Small intestine (tissue), 7 donors: ENCODE measurements at regions not wholly inside any gene's neighbourhood (a gene's known extent, or its start where the extent isn't known, plus 50 kb on each side); places are given as distances from the start of the nearest gene placed in this dataset.
"Not testable (repeated sequence)": the region's sequence is repeated elsewhere in the genome, so short reads cannot be mapped to it uniquely, and the experiment has no call there.

Source experiments
- DNase-seq, 2 donors: peaks; one replicate each; pipeline versions ENCODE4 v3.0.0 to v3.0.0-alpha.2; 2013
- FAIRE-seq: peaks from 2 replicates; lab custom pipeline; 2012; peaks lifted over from hg19 to GRCh38; lab: Jason Lieb, UNC
- H3K27ac ChIP-seq, 3 donors: one replicate each; pipeline ENCODE4 v1.5.1; 2013; ENCODE audit warnings: low read length in 2 of 3, mild to moderate bottlenecking in 2 of 3, control low read depth in 1 of 3, inconsistent platforms in 1 of 3, low read depth in 1 of 3, moderate library complexity in 1 of 3
- H3K27me3 ChIP-seq, 3 donors: one replicate each; pipeline ENCODE4 v1.6.1; 2013; ENCODE audit warnings: low read length in 3 of 3, inconsistent platforms in 1 of 3; ENCODE audit not compliant: control insufficient read depth in 3 of 3, insufficient read depth in 3 of 3
- H3K36me3 ChIP-seq, 3 donors: one replicate each; pipeline ENCODE4 v1.6.1; 2013; ENCODE audit warnings: low read length in 3 of 3, inconsistent platforms in 1 of 3, low read depth in 1 of 3, mild to moderate bottlenecking in 1 of 3, moderate library complexity in 1 of 3; ENCODE audit not compliant: control insufficient read depth in 3 of 3, insufficient read depth in 2 of 3
- H3K4me1 ChIP-seq, 3 donors: one replicate each; pipeline ENCODE4 v1.6.1; 2013; ENCODE audit warnings: low read length in 2 of 3, inconsistent platforms in 1 of 3, low read depth in 1 of 3, mild to moderate bottlenecking in 1 of 3, moderate library complexity in 1 of 3; ENCODE audit not compliant: control insufficient read depth in 3 of 3, insufficient read depth in 2 of 3
- H3K4me3 ChIP-seq, 3 donors: one replicate each; pipeline ENCODE4 v1.5.1; 2013; ENCODE audit warnings: low read length in 3 of 3, control low read depth in 1 of 3, inconsistent platforms in 1 of 3, low read depth in 1 of 3, mild to moderate bottlenecking in 1 of 3, moderate library complexity in 1 of 3
- H3K9me3 ChIP-seq, 2 donors: one replicate each; pipeline ENCODE4 v1.6.1; 2013; ENCODE audit warnings: low read depth in 1 of 2, low read length in 1 of 2; ENCODE audit not compliant: control insufficient read depth in 2 of 2, insufficient read depth in 1 of 2
- WGBS, 3 donors: extraction: QIAGEN DNeasy Blood & Tissue Kit; methylation state at CpG; one replicate each; pipeline ENCODE4 v1.1.7; 2013; 5-methylcytosine and 5-hydroxymethylcytosine counted together
- donor health status: healthy with polysubstance abuse.
- donor health status: control.
- donor health status: control.
- donor health status: Bipolar disorder and iron deficiency.
- donor health status: healthy.

- H3K36me3 ChIP-seq: no peaks in the 10 kb centered on the region
- no peak for FAIRE-seq
- 53 to 82% (median 78%) methylated on average over 5 of the region's 5 CpGs for WGBS, 3 donors
Observed at GRCh38 chr17:20924306-20924705, 118.5 kb downstream of the USP22 start.

DNA sequence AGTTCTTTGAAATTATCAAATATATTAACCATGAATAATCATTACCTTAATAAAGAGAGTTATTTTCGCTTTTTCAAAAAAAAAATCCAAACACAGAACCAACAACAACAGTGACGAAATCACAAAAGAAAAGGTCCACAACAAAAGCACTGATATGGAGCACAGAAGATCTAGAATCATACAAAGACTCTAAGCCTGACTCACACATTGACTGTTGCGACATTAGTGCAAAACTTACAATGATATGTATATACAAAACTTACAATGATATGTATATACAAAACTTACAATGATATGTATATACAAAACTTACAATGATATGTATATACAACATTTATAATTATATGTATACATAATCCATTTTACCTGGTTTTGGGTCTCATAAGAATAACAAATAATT, 117.7 kb downstream of the USP22 start:
- H3K27me3 ChIP-seq: no peaks in the 10 kb centered on the region
- peak; percentile 80 for FAIRE-seq
- H3K9me3 ChIP-seq: no peaks in the 10 kb centered on the region
- H3K4me1 ChIP-seq: no peaks in the 10 kb centered on the region
- H3K4me3 ChIP-seq: no peak overlapping the region
- DNase-seq: no peak
- H3K27ac ChIP-seq: no peak overlapping the region
- 83 to 86% (median 85%) methylated on average over 3 of the region's 3 CpGs for WGBS, 3 donors
- no peaks in the 10 kb centered on the region for H3K36me3 ChIP-seq

More at GRCh38 chr17:20924306-20924705, 118.5 kb downstream of the USP22 start:
- no peak for DNase-seq
- peaks cover 0 to 2% (median 0%) of the 10 kb centered on the region in 3 donors for H3K27me3 ChIP-seq
- H3K9me3 ChIP-seq: no peaks in the 10 kb centered on the region
- H3K4me1 ChIP-seq: no peaks in the 10 kb centered on the region
- no peak overlapping the region for H3K27ac ChIP-seq
- H3K4me3 ChIP-seq: no peak overlapping the region

- H3K9me3 ChIP-seq: no peaks in the 10 kb centered on the region
- H3K4me3 ChIP-seq: no peak overlapping the region
- DNase-seq (no peak), FAIRE-seq (no peak)
- H3K36me3 ChIP-seq: no peaks in the 10 kb centered on the region
- 59 to 72% (median 59%) methylated on average over 2 of the region's 2 CpGs for WGBS, 3 donors
- no peaks in the 10 kb centered on the region for H3K27me3 ChIP-seq
- H3K4me1 ChIP-seq: no peaks in the 10 kb centered on the region
- H3K27ac ChIP-seq: no peak overlapping the region
Observed at GRCh38 chr17:20925954-20926353, 116.9 kb downstream of the USP22 start.

DNA sequence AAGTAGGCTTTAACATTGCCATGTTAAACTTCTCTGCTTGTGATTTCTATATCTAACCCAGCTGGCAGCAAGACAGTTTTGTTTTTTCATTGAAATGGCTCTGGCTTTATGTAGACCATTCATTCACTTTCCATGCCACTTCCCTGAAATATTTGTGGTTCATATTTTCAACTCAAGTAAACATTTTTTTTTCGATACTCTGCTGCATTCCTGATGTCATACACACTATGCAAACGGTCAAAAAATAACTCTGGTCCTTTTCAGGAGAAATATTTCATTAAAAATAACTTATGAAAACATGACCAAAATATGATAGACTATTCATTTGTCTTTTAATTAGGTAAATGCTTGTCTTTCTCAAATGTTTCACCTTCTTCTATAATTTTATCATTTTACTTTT, 116.3 kb downstream of the USP22 start:
- FAIRE-seq (peak; percentile 57), DNase-seq (no peak)
- H3K27me3 ChIP-seq: no peaks in the 10 kb centered on the region
- no peaks in the 10 kb centered on the region for H3K9me3 ChIP-seq
- 47 to 72% (median 64%) methylated on average over 2 of the region's 2 CpGs for WGBS, 3 donors
- H3K4me1 ChIP-seq: no peaks in the 10 kb centered on the region
- no peak overlapping the region for H3K4me3 ChIP-seq
- H3K27ac ChIP-seq: no peak overlapping the region
- H3K36me3 ChIP-seq: no peaks in the 10 kb centered on the region

DNA sequence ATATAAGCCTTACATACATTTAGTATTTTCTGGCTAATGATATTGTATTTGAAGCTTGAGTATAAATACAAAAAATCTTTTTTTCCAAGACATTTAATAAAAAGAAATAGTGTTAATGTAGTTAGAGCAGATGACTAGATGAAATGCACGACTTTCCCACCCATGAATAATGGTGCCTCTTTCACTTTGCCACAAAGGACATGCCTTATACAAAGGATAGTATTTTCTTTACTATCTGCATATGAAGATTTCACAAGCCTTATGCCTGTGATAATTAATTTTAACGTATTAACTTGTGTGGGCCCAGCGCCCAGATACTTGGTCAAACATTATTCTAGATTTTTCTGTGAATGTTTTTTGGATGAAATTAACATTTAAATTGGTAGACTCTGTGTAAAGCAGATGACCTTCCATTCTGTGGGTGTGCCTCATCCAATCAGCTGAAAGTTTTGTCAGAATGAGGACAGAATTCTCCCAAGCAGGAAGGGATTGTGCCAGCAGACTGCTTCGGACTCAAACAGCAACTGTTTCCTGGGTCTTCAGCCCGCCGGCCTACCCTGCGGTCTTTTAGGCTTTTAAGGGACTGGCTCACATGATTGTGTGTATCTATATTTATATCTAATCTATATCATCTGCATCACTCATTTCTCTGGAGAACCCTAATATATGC, 115.4 kb downstream of the USP22 start:
- no peaks in the 10 kb centered on the region for H3K36me3 ChIP-seq
- 78 to 88% (median 87%) methylated on average over 7 of the region's 7 CpGs for WGBS, 3 donors
- no peaks in the 10 kb centered on the region for H3K4me1 ChIP-seq
- no peak for DNase-seq
- no peak overlapping the region for H3K27ac ChIP-seq
- H3K4me3 ChIP-seq: no peak overlapping the region
- FAIRE-seq: no peak
- no peaks in the 10 kb centered on the region for H3K27me3 ChIP-seq
- no peaks in the 10 kb centered on the region for H3K9me3 ChIP-seq

DNA sequence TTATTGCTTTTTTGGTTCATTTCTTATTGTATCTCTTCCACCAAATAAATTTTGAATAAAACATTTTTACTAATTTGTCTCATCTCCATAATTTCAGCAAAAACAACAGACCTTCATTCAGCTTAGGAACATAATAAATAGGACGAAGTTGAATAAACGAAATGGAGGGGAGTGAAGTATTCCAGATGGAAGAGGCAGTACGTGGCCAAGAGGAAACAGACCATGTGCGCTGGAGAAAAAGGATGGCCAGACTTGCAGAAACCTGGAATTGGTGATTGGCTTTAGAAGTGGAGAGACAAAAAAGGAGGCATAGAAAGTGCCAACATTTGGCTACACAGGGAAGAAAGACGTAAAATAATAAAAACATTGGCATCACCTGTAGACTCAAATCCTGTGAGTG, 113.5 kb downstream of the USP22 start:
- Histone ChIP-seq H3K9me3 (no peaks in the 10 kb centered on the region), H3K4me3 (no peak overlapping the region), H3K4me1 (no peaks in the 10 kb centered on the region), H3K27ac (peak overlapping the region in 1 of 3 donors; percentile 4), H3K36me3 (no peaks in the 10 kb centered on the region), H3K27me3 (no peaks in the 10 kb centered on the region)
- DNase-seq (no peak), FAIRE-seq (no peak)
- 69 to 84% (median 77%) methylated on average over 5 of the region's 5 CpGs for WGBS, 3 donors

- Histone ChIP-seq H3K4me1 (no peaks in the 10 kb centered on the region), H3K27me3 (no peaks in the 10 kb centered on the region), H3K27ac (no peak overlapping the region), H3K36me3 (no peaks in the 10 kb centered on the region), H3K4me3 (no peak overlapping the region), H3K9me3 (no peaks in the 10 kb centered on the region)
- WGBS, 3 donors: 66 to 72% (median 71%) methylated on average over 5 of the region's 5 CpGs
- DNase-seq: no peak
- FAIRE-seq: no peak
Observed at GRCh38 chr17:20930081-20930760, 112.6 kb downstream of the USP22 start.

GRCh38 chr17:20933040-20933439, 109.8 kb downstream of the USP22 start:
- not testable (repeated sequence) for H3K36me3 ChIP-seq, H3K9me3 ChIP-seq, FAIRE-seq, H3K4me3 ChIP-seq, H3K27me3 ChIP-seq, H3K27ac ChIP-seq, DNase-seq, H3K4me1 ChIP-seq
- WGBS, 3 donors: 90 to 95% (median 92%) methylated on average over 3 of the region's 3 CpGs
